K562 (cell line): ENCODE measurements at regions not wholly inside any gene's neighbourhood (a gene's known extent, or its start where the extent isn't known, plus 50 kb on each side); places are given as distances from the start of the nearest gene placed in this dataset.
A peak's percentile ranks its signal among the peaks of the same experiment; 100 is the strongest.

Experiments
- BRCA1 ChIP-seq, 2 experiments: fragments of 450-650 bp in 1 of 2; sonication (generic) in 1 of 2; formaldehyde crosslinking in 1 of 2; IDR thresholded peaks; 2 replicates each; pipeline versions ENCODE4 v1.5.0 to v1.6.1; 2017 to 2020; ENCODE audit warnings: mild to moderate bottlenecking in 1 of 2, missing genetic modification reagents in 1 of 2
- BRF2 ChIP-seq: IDR thresholded peaks from 3 replicates; pipeline ENCODE4 v1.6.1; 2011; ENCODE audit warnings: borderline replicate concordance, mild to moderate bottlenecking; ENCODE audit not compliant: insufficient read length, insufficient read depth
- CBX3 ChIP-seq, 2 experiments: IDR thresholded peaks; 1 replicate in 1 of 2; 2 replicates in 1 of 2; pipeline ENCODE4 v1.6.1; 2012; ENCODE audit warnings: inconsistent platforms in 2 of 2, low read length in 2 of 2, borderline replicate concordance in 1 of 2, control low read depth in 1 of 2
- GABPB1 ChIP-seq: sonication (generic); formaldehyde crosslinking; IDR thresholded peaks from 2 replicates; pipeline ENCODE4 v1.8.0; 2022; ENCODE audit warnings: mild to moderate bottlenecking, missing genetic modification reagents
- GATAD2A ChIP-seq: fragments of 450-650 bp; IDR thresholded peaks from 2 replicates; pipeline ENCODE4 v1.6.1; 2017
- NCOA6 ChIP-seq: fragments of 450-650 bp; IDR thresholded peaks from 2 replicates; pipeline ENCODE4 v1.6.1; 2017; ENCODE audit warnings: mild to moderate bottlenecking
- SMARCA4 ChIP-seq: fragments of 450-650 bp; IDR thresholded peaks from 2 replicates; pipeline ENCODE4 v1.6.1; 2016
- SMARCE1 ChIP-seq: fragments of 450-650 bp; IDR thresholded peaks from 2 replicates; pipeline ENCODE4 v1.7.1; 2016; ENCODE audit warnings: mild to moderate bottlenecking
- ZFPM2 ChIP-seq: fragments of 250-450 bp; sonication (Bioruptor Pico); IDR thresholded peaks from 2 replicates; pipeline ENCODE4 v1.5.1; 2022; ENCODE audit warnings: mild to moderate bottlenecking
- ZKSCAN3 ChIP-seq: fragments of 250-450 bp; sonication (Bioruptor Pico); IDR thresholded peaks from 2 replicates; pipeline ENCODE4 v1.4.0; 2020
- ZNF232 ChIP-seq: sonication (generic); formaldehyde crosslinking; IDR thresholded peaks from 2 replicates; pipeline ENCODE4 v1.8.0; 2022; ENCODE audit warnings: mild to moderate bottlenecking, missing genetic modification reagents
- ZNF740 ChIP-seq, 3 experiments: fragments of 200-800 bp in 1 of 3; sonication (Bioruptor generic) in 1 of 3; sonication (generic) in 1 of 3; formaldehyde crosslinking in 1 of 3; IDR thresholded peaks; 2 replicates each; pipeline versions ENCODE4 v1.6.1 to v1.8.0; 2016 to 2022; ENCODE audit warnings: mild to moderate bottlenecking in 2 of 3, missing compliant biosample characterization in 2 of 3, missing genetic modification characterization in 2 of 3, missing genetic modification reagents in 1 of 3
- ZNF766 ChIP-seq: fragments of 200-800 bp; sonication (Bioruptor generic); conservative IDR thresholded peaks from 2 replicates; pipeline ENCODE4 v1.6.1; 2016; ENCODE audit warnings: missing genetic modification characterization, missing compliant biosample characterization
- TF ChIP-seq, protein P1 (sequence below): fragments of 250-450 bp; sonication (Bioruptor Pico); IDR thresholded peaks from 2 replicates; pipeline ENCODE4 v1.5.0; 2020; ENCODE audit warnings: mild to moderate bottlenecking
- TF ChIP-seq, protein P2 (sequence below): fragments of 250-450 bp; sonication (Bioruptor Pico); IDR thresholded peaks from 2 replicates; pipeline ENCODE4 v1.5.1; 2021; ENCODE audit warnings: mild to moderate bottlenecking
- TF ChIP-seq, protein P3 (sequence below): sonication (generic); formaldehyde crosslinking; IDR thresholded peaks from 2 replicates; pipeline ENCODE4 v1.8.0; 2022; ENCODE audit warnings: mild to moderate bottlenecking, missing genetic modification reagents

- peak; percentile 90 for TF ChIP-seq ZNF232 (CRISPR knock-in tag)
- TF ChIP-seq NCOA6: no peak; the same call in 1 of the 2 replicates
- no peak for TF ChIP-seq SMARCA4
- TF ChIP-seq, protein P1, sequence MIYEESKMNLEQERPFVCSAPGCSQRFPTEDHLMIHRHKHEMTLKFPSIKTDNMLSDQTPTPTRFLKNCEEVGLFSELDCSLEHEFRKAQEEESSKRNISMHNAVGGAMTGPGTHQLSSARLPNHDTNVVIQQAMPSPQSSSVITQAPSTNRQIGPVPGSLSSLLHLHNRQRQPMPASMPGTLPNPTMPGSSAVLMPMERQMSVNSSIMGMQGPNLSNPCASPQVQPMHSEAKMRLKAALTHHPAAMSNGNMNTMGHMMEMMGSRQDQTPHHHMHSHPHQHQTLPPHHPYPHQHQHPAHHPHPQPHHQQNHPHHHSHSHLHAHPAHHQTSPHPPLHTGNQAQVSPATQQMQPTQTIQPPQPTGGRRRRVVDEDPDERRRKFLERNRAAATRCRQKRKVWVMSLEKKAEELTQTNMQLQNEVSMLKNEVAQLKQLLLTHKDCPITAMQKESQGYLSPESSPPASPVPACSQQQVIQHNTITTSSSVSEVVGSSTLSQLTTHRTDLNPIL (CRISPR knock-in tag): peak; percentile 92
- TF ChIP-seq, protein P2, sequence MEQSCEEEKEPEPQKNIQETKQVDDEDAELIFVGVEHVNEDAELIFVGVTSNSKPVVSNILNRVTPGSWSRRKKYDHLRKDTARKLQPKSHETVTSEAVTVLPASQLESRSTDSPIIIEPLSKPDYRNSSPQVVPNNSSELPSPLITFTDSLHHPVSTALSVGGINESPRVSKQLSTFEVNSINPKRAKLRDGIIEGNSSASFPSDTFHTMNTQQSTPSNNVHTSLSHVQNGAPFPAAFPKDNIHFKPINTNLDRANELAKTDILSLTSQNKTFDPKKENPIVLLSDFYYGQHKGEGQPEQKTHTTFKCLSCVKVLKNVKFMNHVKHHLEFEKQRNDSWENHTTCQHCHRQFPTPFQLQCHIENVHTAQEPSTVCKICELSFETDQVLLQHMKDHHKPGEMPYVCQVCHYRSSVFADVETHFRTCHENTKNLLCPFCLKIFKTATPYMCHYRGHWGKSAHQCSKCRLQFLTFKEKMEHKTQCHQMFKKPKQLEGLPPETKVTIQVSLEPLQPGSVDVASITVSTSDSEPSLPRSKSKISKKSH (CRISPR knock-in tag): no peak
- no peak for TF ChIP-seq BRCA1 (IDR thresholded peaks at IDR 0.05)
- TF ChIP-seq BRCA1 (CRISPR knock-in tag; IDR thresholded peaks at IDR 0.05): no peak; the same call in 1 of the 2 replicates
- peak; percentile 74; the same call in 1 of the 2 replicates for TF ChIP-seq GABPB1 (CRISPR knock-in tag)
- peak; percentile 42; the same call in 1 of the 2 replicates for TF ChIP-seq SMARCE1
- no peak for TF ChIP-seq BRF2
- no peak for TF ChIP-seq ZKSCAN3 (CRISPR knock-in tag)
- TF ChIP-seq GATAD2A: no peak
- peak in 1 of 2 experiments; percentile 11; a peak in 2 of 3 replicates for TF ChIP-seq CBX3 (IDR thresholded peaks at IDR 0.05; ENCODE audit: borderline replicate concordance in 1 of 2, low read length in 2 of 2)
- TF ChIP-seq, protein P3, sequence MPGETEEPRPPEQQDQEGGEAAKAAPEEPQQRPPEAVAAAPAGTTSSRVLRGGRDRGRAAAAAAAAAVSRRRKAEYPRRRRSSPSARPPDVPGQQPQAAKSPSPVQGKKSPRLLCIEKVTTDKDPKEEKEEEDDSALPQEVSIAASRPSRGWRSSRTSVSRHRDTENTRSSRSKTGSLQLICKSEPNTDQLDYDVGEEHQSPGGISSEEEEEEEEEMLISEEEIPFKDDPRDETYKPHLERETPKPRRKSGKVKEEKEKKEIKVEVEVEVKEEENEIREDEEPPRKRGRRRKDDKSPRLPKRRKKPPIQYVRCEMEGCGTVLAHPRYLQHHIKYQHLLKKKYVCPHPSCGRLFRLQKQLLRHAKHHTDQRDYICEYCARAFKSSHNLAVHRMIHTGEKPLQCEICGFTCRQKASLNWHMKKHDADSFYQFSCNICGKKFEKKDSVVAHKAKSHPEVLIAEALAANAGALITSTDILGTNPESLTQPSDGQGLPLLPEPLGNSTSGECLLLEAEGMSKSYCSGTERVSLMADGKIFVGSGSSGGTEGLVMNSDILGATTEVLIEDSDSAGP: peak; percentile 87
- TF ChIP-seq ZNF766: no peak
- TF ChIP-seq ZFPM2 (CRISPR knock-in tag): peak; percentile 99
- TF ChIP-seq ZNF740 (CRISPR knock-in tag; IDR thresholded peaks at IDR 0.05): peak; percentile 92
- TF ChIP-seq ZNF740 (tag; IDR thresholded peaks at IDR 0.05): peak in 1 of 2 experiments; percentile 44; a peak in 1 of 4 replicates
These were observed 113.9 kb upstream of the PRSS16 start (continued) for GRCh38 chr6:27133281-27134227.
